GM12878 (cell line): ENCODE measurements at regions not wholly inside any gene's neighbourhood (a gene's known extent, or its start where the extent isn't known, plus 50 kb on each side); places are given as distances from the start of the nearest gene placed in this dataset.

ENCODE experiments used
- ATAC-seq: fragments of 200-7000 bp; cut with Tn5 transposase; 3 replicates; pipeline ENCODE4 v1.9.1; 2020; ENCODE audit warnings: mild to moderate bottlenecking, moderate library complexity
- BruUV-seq: library from RNA; stranded (reverse); fragments of 400-500 nt; replicated peaks from 2 replicates; lab custom pipeline; 2021; lab: Mats Ljungman, UMichigan
- CTCF ChIA-PET: fragments of 300-600 bp; sonication (Branson Sonifier 250); formaldehyde crosslinking; extraction: SDS; loops from one replicate; lab custom pipeline; 2021; ENCODE audit warnings: inconsistent platforms; lab: Yijun Ruan, JAX
- POLR2A ChIA-PET: fragments of 350-600 bp; formaldehyde crosslinking; extraction: SDS; loops from one replicate; lab custom pipeline; 2021; ENCODE audit warnings: inconsistent platforms; lab: Charles Lee
- RAD21 ChIA-PET: fragments of 300-600 bp; sonication (Branson Sonifier 250); formaldehyde crosslinking; loops from one replicate; lab custom pipeline; 2023; ENCODE audit warnings: antibody characterized with exemption; ENCODE audit not compliant: unreplicated experiment; lab: Charles Lee
- SMC1A ChIA-PET: fragments of 300-600 bp; sonication (Branson Sonifier 250); formaldehyde crosslinking; loops from one replicate; lab custom pipeline; 2023; ENCODE audit not compliant: unreplicated experiment, uncharacterized antibody; lab: Charles Lee
- DNase-seq: peaks from one replicate; pipeline ENCODE4 v3.0.0-alpha.2; 2011; ENCODE audit warnings: low read depth, low spot score
- FAIRE-seq: peaks from 3 replicates; lab custom pipeline; 2011; peaks lifted over from hg19 to GRCh38; lab: Jason Lieb, UNC
- H2AFZ ChIP-seq: 2 replicates; pipeline ENCODE4 v1.6.0; 2011; ENCODE audit warnings: low read depth, low read length, control low read depth; ENCODE audit not compliant: control insufficient read depth
- H3K27ac ChIP-seq: 2 replicates; pipeline ENCODE4 v1.5.1; 2011; ENCODE audit warnings: control low read depth; ENCODE audit not compliant: control insufficient read depth, insufficient read depth
- H3K27me3 ChIP-seq, 2 experiments: replicated peaks in 1 of 2; 2 replicates each; pipeline versions ENCODE4 v1.6.0 to v1.6.1; 2011; ENCODE audit warnings: low read length in 1 of 2; ENCODE audit not compliant: control insufficient read depth in 2 of 2, insufficient read depth in 2 of 2
- H3K36me3 ChIP-seq, 2 experiments: 2 replicates each; pipeline ENCODE4 v1.5.1; 2011; ENCODE audit warnings: low read length in 1 of 2; ENCODE audit not compliant: control insufficient read depth in 2 of 2, insufficient read depth in 2 of 2
- H3K4me1 ChIP-seq: 2 replicates; pipeline ENCODE4 v1.6.1; 2011; ENCODE audit warnings: mild to moderate bottlenecking, low read length, moderate library complexity, mixed read lengths; ENCODE audit not compliant: control insufficient read depth, insufficient read depth
- H3K4me2 ChIP-seq: 2 replicates; pipeline ENCODE4 v1.6.0; 2011; ENCODE audit warnings: control low read depth; ENCODE audit not compliant: control insufficient read depth, insufficient read depth
- H3K4me3 ChIP-seq: fragments of 200-600 bp; sonication (generic); 2 replicates; pipeline ENCODE4 v1.5.1; 2016
- H3K79me2 ChIP-seq: 2 replicates; pipeline ENCODE4 v1.6.0; 2011; ENCODE audit warnings: low read length; ENCODE audit not compliant: control insufficient read depth, insufficient read depth
- H3K9ac ChIP-seq: 2 replicates; pipeline ENCODE4 v1.8.0; 2011; ENCODE audit warnings: low read length, control low read depth, mixed read lengths; ENCODE audit not compliant: control insufficient read depth, insufficient read depth
- H3K9me3 ChIP-seq: replicated peaks from 3 replicates; pipeline ENCODE4 v1.5.1; 2011; ENCODE audit warnings: mild to moderate bottlenecking, low read length; ENCODE audit not compliant: control insufficient read depth, insufficient read depth
- H4K20me1 ChIP-seq: 2 replicates; pipeline ENCODE4 v1.6.0; 2011; ENCODE audit not compliant: control insufficient read depth, insufficient read depth
- BACH1 ChIP-seq: fragments of 450-650 bp; IDR thresholded peaks from 2 replicates; pipeline ENCODE4 v1.6.1; 2017; ENCODE audit warnings: mild to moderate bottlenecking, borderline replicate concordance
- BMI1 ChIP-seq: fragments of 450-650 bp; IDR thresholded peaks from 2 replicates; pipeline ENCODE4 v1.6.1; 2016; ENCODE audit warnings: mild to moderate bottlenecking, moderate library complexity, borderline replicate concordance
- CHD4 ChIP-seq: fragments of 200-600 bp; sonication (generic); IDR thresholded peaks from 2 replicates; pipeline ENCODE4 v1.6.1; 2016; ENCODE audit warnings: mild to moderate bottlenecking
- ETV6 ChIP-seq, 2 experiments: fragments of 450-650 bp in 1 of 2; IDR thresholded peaks in 1 of 2; conservative IDR thresholded peaks in 1 of 2; 2 replicates each; pipeline ENCODE4 v1.6.1; 2014; ENCODE audit warnings: antibody characterized with exemption in 1 of 2, borderline replicate concordance in 1 of 2, low read depth in 1 of 2, mild to moderate bottlenecking in 1 of 2, moderate library complexity in 1 of 2
- KLF5 ChIP-seq: fragments of 450-650 bp; IDR thresholded peaks from 2 replicates; pipeline ENCODE4 v1.6.1; 2014; ENCODE audit warnings: mild to moderate bottlenecking; ENCODE audit not compliant: partially characterized antibody
- MTA3 ChIP-seq: IDR thresholded peaks from 2 replicates; pipeline ENCODE4 v1.6.1; 2012; ENCODE audit warnings: low read length, inconsistent platforms, borderline replicate concordance
- RELA ChIP-seq: fragments of 450-650 bp; IDR thresholded peaks from 2 replicates; pipeline ENCODE4 v1.8.0; 2014; ENCODE audit warnings: borderline replicate concordance; ENCODE audit not compliant: partially characterized antibody
- RUNX3 ChIP-seq: IDR thresholded peaks from 2 replicates; pipeline ENCODE4 v1.6.1; 2012; ENCODE audit warnings: low read length, inconsistent platforms
- SMARCA5 ChIP-seq: fragments of 450-650 bp; IDR thresholded peaks from 2 replicates; pipeline ENCODE4 v1.6.1; 2017; ENCODE audit warnings: mild to moderate bottlenecking
- TCF3 ChIP-seq: IDR thresholded peaks from 2 replicates; pipeline ENCODE4 v1.6.1; 2012; ENCODE audit warnings: low read depth, mild to moderate bottlenecking, low read length, borderline replicate concordance; ENCODE audit not compliant: insufficient read depth
- WGBS: methylation state at CpG from one replicate; pipeline ENCODE4 v1.1.6; 2016; ENCODE audit warnings: low lambda C conversion rate; ENCODE audit not compliant: insufficient replicate concordance, insufficient coverage; ENCODE audit errors: missing lambda C conversion rate; 5-methylcytosine and 5-hydroxymethylcytosine counted together
- in situ Hi-C: fragments of 300-500 bp; cut with MboI; formaldehyde crosslinking; loops from 9 replicates; pipeline ENCODE4 v1.14.3; 2018; ENCODE audit warnings: mixed read lengths
- intact Hi-C: fragments of 100-400 bp; cut with micrococcal nuclease; formaldehyde crosslinking; loops from one replicate; pipeline ENCODE4 v1.14.2; 2022; ENCODE audit not compliant: unreplicated experiment
- TF ChIP-seq, protein P1 (sequence below): fragments of 450-650 bp; IDR thresholded peaks from 2 replicates; pipeline ENCODE4 v1.6.1; 2016; ENCODE audit warnings: mild to moderate bottlenecking
- TF ChIP-seq, protein P2 (sequence below): fragments of 450-650 bp; conservative IDR thresholded peaks from 2 replicates; pipeline ENCODE4 v1.6.1; 2017; ENCODE audit warnings: mild to moderate bottlenecking, moderate library complexity
- TF ChIP-seq, protein P3 (sequence below): fragments of 450-650 bp; IDR thresholded peaks from 2 replicates; pipeline ENCODE4 v1.6.1; 2018; ENCODE audit warnings: borderline replicate concordance, mild to moderate bottlenecking; ENCODE audit not compliant: partially characterized antibody

DNA sequence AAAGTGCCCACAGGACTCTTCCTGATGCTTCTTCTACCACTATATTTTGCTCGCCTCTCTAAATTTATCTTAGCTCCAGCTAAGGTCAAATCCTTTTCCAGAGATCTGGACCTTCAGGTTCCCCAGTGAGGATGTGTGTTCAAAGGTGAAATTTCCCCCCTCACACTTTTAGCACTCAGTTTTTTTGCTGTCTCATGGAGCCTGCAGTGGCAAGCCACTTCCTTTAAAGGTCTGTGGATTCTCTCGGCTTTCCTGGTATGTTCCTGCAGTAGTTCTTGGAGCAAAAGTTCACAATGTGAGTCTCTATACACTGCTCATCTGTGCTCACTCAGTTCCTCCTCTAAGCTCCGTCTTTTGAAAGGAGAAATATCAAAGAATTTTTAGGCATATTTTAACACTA lies 181.4 kb downstream of the LURAP1L start:
- ChIA-PET POLR2A (no interaction called here), SMC1A (no interaction called here), RAD21 (no interaction called here), CTCF (interaction anchor here (0.7 to 1.1 kb wide), 2 partner anchors 11 to 554 kb away, joined by 3 read pairs; no protein-coding TSS in a partner anchor)
- H3K4me1 ChIP-seq, result no peaks in the 10 kb centered on the region
- ATAC-seq (no peak), FAIRE-seq (no peak), DNase-seq (no peak)
- 38% methylated on average over 3 of the region's 3 CpGs for WGBS
- no peak overlapping the region for H3K9ac ChIP-seq
- no peaks in the 10 kb centered on the region for H4K20me1 ChIP-seq
- intact Hi-C loops, result loop anchor here (10.0 kb wide), 1 partner anchor 61 kb away; no protein-coding TSS in a partner anchor
- BruUV-seq, result no TSS peak
- TF ChIP-seq, protein P1, sequence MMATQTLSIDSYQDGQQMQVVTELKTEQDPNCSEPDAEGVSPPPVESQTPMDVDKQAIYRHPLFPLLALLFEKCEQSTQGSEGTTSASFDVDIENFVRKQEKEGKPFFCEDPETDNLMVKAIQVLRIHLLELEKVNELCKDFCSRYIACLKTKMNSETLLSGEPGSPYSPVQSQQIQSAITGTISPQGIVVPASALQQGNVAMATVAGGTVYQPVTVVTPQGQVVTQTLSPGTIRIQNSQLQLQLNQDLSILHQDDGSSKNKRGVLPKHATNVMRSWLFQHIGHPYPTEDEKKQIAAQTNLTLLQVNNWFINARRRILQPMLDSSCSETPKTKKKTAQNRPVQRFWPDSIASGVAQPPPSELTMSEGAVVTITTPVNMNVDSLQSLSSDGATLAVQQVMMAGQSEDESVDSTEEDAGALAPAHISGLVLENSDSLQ, result no peak
- no peak for TF ChIP-seq MTA3
- TF ChIP-seq, protein P2, sequence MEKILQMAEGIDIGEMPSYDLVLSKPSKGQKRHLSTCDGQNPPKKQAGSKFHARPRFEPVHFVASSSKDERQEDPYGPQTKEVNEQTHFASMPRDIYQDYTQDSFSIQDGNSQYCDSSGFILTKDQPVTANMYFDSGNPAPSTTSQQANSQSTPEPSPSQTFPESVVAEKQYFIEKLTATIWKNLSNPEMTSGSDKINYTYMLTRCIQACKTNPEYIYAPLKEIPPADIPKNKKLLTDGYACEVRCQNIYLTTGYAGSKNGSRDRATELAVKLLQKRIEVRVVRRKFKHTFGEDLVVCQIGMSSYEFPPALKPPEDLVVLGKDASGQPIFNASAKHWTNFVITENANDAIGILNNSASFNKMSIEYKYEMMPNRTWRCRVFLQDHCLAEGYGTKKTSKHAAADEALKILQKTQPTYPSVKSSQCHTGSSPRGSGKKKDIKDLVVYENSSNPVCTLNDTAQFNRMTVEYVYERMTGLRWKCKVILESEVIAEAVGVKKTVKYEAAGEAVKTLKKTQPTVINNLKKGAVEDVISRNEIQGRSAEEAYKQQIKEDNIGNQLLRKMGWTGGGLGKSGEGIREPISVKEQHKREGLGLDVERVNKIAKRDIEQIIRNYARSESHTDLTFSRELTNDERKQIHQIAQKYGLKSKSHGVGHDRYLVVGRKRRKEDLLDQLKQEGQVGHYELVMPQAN, result no peak
- no peak for TF ChIP-seq TCF3
- no peak for TF ChIP-seq CHD4
- TF ChIP-seq RELA, result no peak
- no peak for TF ChIP-seq KLF5
- TF ChIP-seq, protein P3, sequence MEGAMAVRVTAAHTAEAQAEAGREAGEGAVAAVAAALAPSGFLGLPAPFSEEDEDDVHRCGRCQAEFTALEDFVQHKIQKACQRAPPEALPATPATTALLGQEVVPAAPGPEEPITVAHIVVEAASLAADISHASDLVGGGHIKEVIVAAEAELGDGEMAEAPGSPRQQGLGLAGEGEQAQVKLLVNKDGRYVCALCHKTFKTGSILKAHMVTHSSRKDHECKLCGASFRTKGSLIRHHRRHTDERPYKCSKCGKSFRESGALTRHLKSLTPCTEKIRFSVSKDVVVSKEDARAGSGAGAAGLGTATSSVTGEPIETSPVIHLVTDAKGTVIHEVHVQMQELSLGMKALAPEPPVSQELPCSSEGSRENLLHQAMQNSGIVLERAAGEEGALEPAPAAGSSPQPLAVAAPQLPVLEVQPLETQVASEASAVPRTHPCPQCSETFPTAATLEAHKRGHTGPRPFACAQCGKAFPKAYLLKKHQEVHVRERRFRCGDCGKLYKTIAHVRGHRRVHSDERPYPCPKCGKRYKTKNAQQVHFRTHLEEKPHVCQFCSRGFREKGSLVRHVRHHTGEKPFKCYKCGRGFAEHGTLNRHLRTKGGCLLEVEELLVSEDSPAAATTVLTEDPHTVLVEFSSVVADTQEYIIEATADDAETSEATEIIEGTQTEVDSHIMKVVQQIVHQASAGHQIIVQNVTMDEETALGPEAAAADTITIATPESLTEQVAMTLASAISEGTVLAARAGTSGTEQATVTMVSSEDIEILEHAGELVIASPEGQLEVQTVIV, result no peak
- TF ChIP-seq SMARCA5, result no peak
- TF ChIP-seq BACH1, result no peak
- TF ChIP-seq BMI1, result no peak
- TF ChIP-seq ETV6 (conservative IDR thresholded peaks at IDR 0.05 in 1 of 2, IDR thresholded peaks at IDR 0.05 in 1 of 2; ENCODE audit: borderline replicate concordance in 1 of 2, low read depth in 1 of 2), result no peak
- TF ChIP-seq RUNX3, result no peak
- in situ Hi-C loops, result no loop called here
- no peak overlapping the region for H3K4me3 ChIP-seq
- H3K27ac ChIP-seq, result no peak overlapping the region
- H3K9me3 ChIP-seq, result no peaks in the 10 kb centered on the region
- H3K79me2 ChIP-seq, result no peaks in the 10 kb centered on the region
- no peak overlapping the region for H3K4me2 ChIP-seq
- H2AFZ ChIP-seq, result no peak overlapping the region
- H3K36me3 ChIP-seq, result no peaks in the 10 kb centered on the region
- H3K27me3 ChIP-seq, result no peaks in the 10 kb centered on the region
